Upper lobe of right lung (tissue), 1 donor: ENCODE measurements at regions not wholly inside any gene's neighbourhood (a gene's known extent, or its start where the extent isn't known, plus 50 kb on each side); places are given as distances from the start of the nearest gene placed in this dataset.

ENCODE experiments used
- ATAC-seq: fragments of 200-7000 bp; cut with Tn5 transposase; one replicate; pipeline ENCODE4 v1.9.1; 2020; ENCODE audit warnings: mild to moderate bottlenecking, moderate library complexity
- DNase-seq: peaks from one replicate; pipeline ENCODE4 v3.0.0-alpha.2; 2020
- H3K27ac ChIP-seq: fragments of 200-600 bp; one replicate; pipeline ENCODE4 v1.8.0; 2022
- H3K27me3 ChIP-seq: fragments of 200-600 bp; one replicate; pipeline ENCODE4 v1.8.0; 2022; ENCODE audit warnings: mild to moderate bottlenecking
- H3K36me3 ChIP-seq: fragments of 200-600 bp; one replicate; pipeline ENCODE4 v1.8.0; 2022
- H3K4me1 ChIP-seq: fragments of 200-600 bp; one replicate; pipeline ENCODE4 v1.8.0; 2022
- H3K4me3 ChIP-seq: fragments of 200-600 bp; one replicate; pipeline ENCODE4 v1.8.0; 2022; ENCODE audit warnings: mild to moderate bottlenecking
- H3K9me3 ChIP-seq: fragments of 200-600 bp; one replicate; pipeline ENCODE4 v1.8.0; 2022
- CTCF ChIP-seq: fragments of 200-600 bp; IDR thresholded peaks from one replicate; pipeline ENCODE4 v1.8.0; 2022; ENCODE audit warnings: antibody characterized with exemption
- intact Hi-C: fragments of 100-400 bp; cut with DNase I; formaldehyde crosslinking; loops from one replicate; pipeline ENCODE4 v1.11.0; 2022
- donor health status: DM: no; HTN: yes; CAD: no; lungs with severe emphysema.

GRCh38 chr1:67574221-67574620 lies 110.8 kb upstream of the GADD45A start:
- no peak for ATAC-seq
- DNase-seq: no peak
- H3K36me3 ChIP-seq: no peaks in the 10 kb centered on the region
- no peak for TF ChIP-seq CTCF
- H3K27me3 ChIP-seq: no peaks in the 10 kb centered on the region
- intact Hi-C loops: no loop called here
- H3K4me3 ChIP-seq: no peak overlapping the region
- H3K4me1 ChIP-seq: peaks cover 21% of the 10 kb centered on the region
- no peak overlapping the region for H3K27ac ChIP-seq
- no peaks in the 10 kb centered on the region for H3K9me3 ChIP-seq

GRCh38 chr1:67575861-67576260 lies 109.1 kb upstream of the GADD45A start:
- no peaks in the 10 kb centered on the region for H3K27me3 ChIP-seq
- TF ChIP-seq CTCF: no peak
- no peak overlapping the region for H3K4me3 ChIP-seq
- no peak overlapping the region for H3K27ac ChIP-seq
- no peak for ATAC-seq
- no peaks in the 10 kb centered on the region for H3K9me3 ChIP-seq
- intact Hi-C loops: no loop called here
- H3K4me1 ChIP-seq: peaks cover 21% of the 10 kb centered on the region
- no peaks in the 10 kb centered on the region for H3K36me3 ChIP-seq
- DNase-seq: no peak

GRCh38 chr1:67576474-67576873 lies 108.5 kb upstream of the GADD45A start:
- DNase-seq: no peak

GRCh38 chr1:67577646-67578045 lies 107.4 kb upstream of the GADD45A start:
- no peak for DNase-seq
- TF ChIP-seq CTCF: no peak
- Histone ChIP-seq H3K9me3 (no peaks in the 10 kb centered on the region), H3K4me1 (peaks cover 4% of the 10 kb centered on the region), H3K27ac (no peak overlapping the region), H3K36me3 (no peaks in the 10 kb centered on the region), H3K4me3 (no peak overlapping the region), H3K27me3 (no peaks in the 10 kb centered on the region)
- intact Hi-C loops: no loop called here
- ATAC-seq: no peak

More at GRCh38 chr1:67576474-67576873, 108.5 kb upstream of the GADD45A start:
- Histone ChIP-seq H3K27ac (no peak overlapping the region), H3K36me3 (no peaks in the 10 kb centered on the region), H3K27me3 (no peaks in the 10 kb centered on the region), H3K4me3 (no peak overlapping the region), H3K4me1 (peaks cover 16% of the 10 kb centered on the region), H3K9me3 (no peaks in the 10 kb centered on the region)
- intact Hi-C loops: no loop called here
- no peak for ATAC-seq
- TF ChIP-seq CTCF: no peak

- TF ChIP-seq CTCF: no peak
- Histone ChIP-seq H3K4me1 (peaks cover 6% of the 10 kb centered on the region), H3K27ac (no peak overlapping the region), H3K4me3 (no peak overlapping the region), H3K9me3 (no peaks in the 10 kb centered on the region), H3K27me3 (no peaks in the 10 kb centered on the region), H3K36me3 (no peaks in the 10 kb centered on the region)
- DNase-seq: no peak
- no peak for ATAC-seq
- intact Hi-C loops: no loop called here
Observed at GRCh38 chr1:67578397-67579020, 106.5 kb upstream of the GADD45A start.
